Keratinocyte (primary cell): ENCODE measurements at regions not wholly inside any gene's neighbourhood (a gene's known extent, or its start where the extent isn't known, plus 50 kb on each side); places are given as distances from the start of the nearest gene placed in this dataset.

Source experiments
- DNase-seq: peaks from one replicate; pipeline ENCODE4 v3.0.0-alpha.2; 2011; ENCODE audit warnings: low read depth, missing footprints, low spot score
- FAIRE-seq: peaks from 2 replicates; lab custom pipeline; 2011; peaks lifted over from hg19 to GRCh38; lab: Jason Lieb, UNC
- H2AFZ ChIP-seq: 2 replicates; pipeline ENCODE4 v1.6.0; 2012; ENCODE audit warnings: low read length, control low read depth, inconsistent platforms; ENCODE audit not compliant: control insufficient read depth
- H3K27ac ChIP-seq: 2 replicates; pipeline ENCODE4 v1.5.1; 2011; ENCODE audit warnings: low read length; ENCODE audit not compliant: control insufficient read depth, insufficient read depth
- H3K27me3 ChIP-seq: 3 replicates; pipeline ENCODE4 v1.6.0; 2011; ENCODE audit warnings: low read length; ENCODE audit not compliant: control insufficient read depth, insufficient read depth; ENCODE audit errors: extremely low read depth
- H3K36me3 ChIP-seq, 2 experiments: 2 replicates in 1 of 2; 3 replicates in 1 of 2; pipeline ENCODE4 v1.5.1; 2011; ENCODE audit warnings: low read length in 2 of 2, mild to moderate bottlenecking in 1 of 2; ENCODE audit not compliant: control insufficient read depth in 2 of 2, insufficient read depth in 2 of 2; ENCODE audit errors: extremely low read depth in 1 of 2
- H3K4me1 ChIP-seq: 3 replicates; pipeline ENCODE4 v1.5.1; 2011; ENCODE audit warnings: low read length; ENCODE audit not compliant: control insufficient read depth, insufficient read depth; ENCODE audit errors: extremely low read depth
- H3K4me2 ChIP-seq: 3 replicates; pipeline ENCODE4 v1.6.0; 2011; ENCODE audit warnings: low read depth, low read length; ENCODE audit not compliant: control insufficient read depth, insufficient read depth; ENCODE audit errors: extremely low read depth
- H3K4me3 ChIP-seq, 3 experiments: fragments of 200-600 bp in 1 of 3; sonication (generic) in 1 of 3; 2 replicates in 2 of 3; 3 replicates in 1 of 3; pipeline ENCODE4 v1.5.1; 2011 to 2016; ENCODE audit warnings: low read length in 3 of 3, mild to moderate bottlenecking in 3 of 3, control low read depth in 2 of 3, inconsistent platforms in 1 of 3, low read depth in 1 of 3, mixed read lengths in 1 of 3, mixed run types in 1 of 3, moderate library complexity in 1 of 3; ENCODE audit not compliant: control insufficient read depth in 2 of 3, insufficient read depth in 2 of 3; ENCODE audit errors: extremely low read depth in 1 of 3
- H3K79me2 ChIP-seq: 2 replicates; pipeline ENCODE4 v1.6.0; 2012; ENCODE audit warnings: low read length; ENCODE audit not compliant: control insufficient read depth, insufficient read depth
- H3K9ac ChIP-seq: 3 replicates; pipeline ENCODE4 v1.6.0; 2011; ENCODE audit warnings: low read length; ENCODE audit not compliant: control insufficient read depth, insufficient read depth; ENCODE audit errors: extremely low read depth
- H3K9me1 ChIP-seq: 3 replicates; pipeline ENCODE4 v1.6.0; 2011; ENCODE audit warnings: low read length; ENCODE audit not compliant: control insufficient read depth, insufficient read depth; ENCODE audit errors: extremely low read depth
- H3K9me3 ChIP-seq: 2 replicates; pipeline ENCODE4 v1.5.1; 2012; ENCODE audit warnings: low read depth, low read length; ENCODE audit not compliant: control insufficient read depth
- H4K20me1 ChIP-seq: 3 replicates; pipeline ENCODE4 v1.6.0; 2011; ENCODE audit warnings: low read length; ENCODE audit not compliant: control insufficient read depth, insufficient read depth; ENCODE audit errors: extremely low read depth
- CTCF ChIP-seq, 3 experiments: IDR thresholded peaks in 1 of 3; conservative IDR thresholded peaks in 1 of 3; optimal IDR thresholded peaks in 1 of 3; 2 replicates in 2 of 3; 3 replicates in 1 of 3; pipeline versions ENCODE3 to v1.5.1; 2011; ENCODE audit warnings: low read length in 3 of 3, mild to moderate bottlenecking in 3 of 3, moderate library complexity in 2 of 3, control low read depth in 1 of 3, inconsistent platforms in 1 of 3; ENCODE audit not compliant: insufficient read depth in 2 of 3; ENCODE audit errors: extremely low read depth in 1 of 3
- EZH2 ChIP-seq: IDR thresholded peaks from one replicate; pipeline ENCODE4 v1.6.1; 2012; ENCODE audit warnings: inconsistent platforms, mild to moderate bottlenecking, low read length, moderate library complexity
- dilution Hi-C: fragments of 300-500 bp; cut with MboI; formaldehyde crosslinking; loops from one replicate; pipeline ENCODE4 v1.7.0; 2020; ENCODE audit warnings: low sequenced_read_pairs; ENCODE audit not compliant: extremely low pct_ligation_motif_present

GRCh38 chr12:128165387-128165786 lies 101.6 kb upstream of the TMEM132C start:
- no peak overlapping the region for H3K4me2 ChIP-seq
- FAIRE-seq, result no peak
- no peaks in the 10 kb centered on the region for H4K20me1 ChIP-seq
- no peak for DNase-seq
- peaks cover 8% of the 10 kb centered on the region for H3K9me3 ChIP-seq
- no peak overlapping the region for H2AFZ ChIP-seq
- H3K9ac ChIP-seq, result no peak overlapping the region
- no peak overlapping the region for H3K4me3 ChIP-seq
- no peak for TF ChIP-seq CTCF (optimal IDR thresholded peaks at IDR 0.05 in 1 of 3, IDR thresholded peaks at IDR 0.05 in 1 of 3, conservative IDR thresholded peaks at IDR 0.05 in 1 of 3; ENCODE audit: extremely low read depth in 1 of 3, insufficient read depth in 2 of 3, low read length in 3 of 3)
- no peak overlapping the region for H3K27ac ChIP-seq
- no peaks in the 10 kb centered on the region for H3K79me2 ChIP-seq
- H3K4me1 ChIP-seq, result no peaks in the 10 kb centered on the region
- dilution Hi-C loops, result no loop called here
- no peaks in the 10 kb centered on the region for H3K27me3 ChIP-seq
- H3K9me1 ChIP-seq, result no peaks in the 10 kb centered on the region
- no peaks in the 10 kb centered on the region for H3K36me3 ChIP-seq

DNA sequence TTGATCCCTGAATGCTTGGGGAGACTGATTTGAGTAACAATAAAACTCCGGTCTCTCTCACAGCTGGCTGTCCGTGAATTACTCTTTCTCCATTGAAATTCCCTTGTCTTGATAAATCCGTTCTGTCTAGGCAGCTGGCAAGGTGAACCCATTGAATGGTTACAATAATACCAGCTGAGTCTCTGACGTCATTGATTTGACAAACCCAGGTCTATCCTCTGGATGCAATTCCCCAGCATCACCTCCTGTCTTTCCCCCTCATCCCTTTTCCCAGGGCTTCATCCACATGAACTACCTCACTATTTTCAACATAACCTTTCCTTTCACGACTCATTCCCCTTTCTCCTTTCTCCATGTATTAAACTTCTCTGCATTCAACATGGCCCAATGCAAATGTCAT lies 98.7 kb upstream of the TMEM132C start:
- no peaks in the 10 kb centered on the region for H3K36me3 ChIP-seq
- TF ChIP-seq CTCF (optimal IDR thresholded peaks at IDR 0.05 in 1 of 3, IDR thresholded peaks at IDR 0.05 in 1 of 3, conservative IDR thresholded peaks at IDR 0.05 in 1 of 3; ENCODE audit: extremely low read depth in 1 of 3, insufficient read depth in 2 of 3, low read length in 3 of 3) (no peak), EZH2 (no peak)
- dilution Hi-C loops, result no loop called here
- H3K9me1 ChIP-seq, result no peaks in the 10 kb centered on the region
- no peaks in the 10 kb centered on the region for H3K79me2 ChIP-seq
- no peaks in the 10 kb centered on the region for H4K20me1 ChIP-seq
- H2AFZ ChIP-seq, result no peak overlapping the region
- H3K27me3 ChIP-seq, result no peaks in the 10 kb centered on the region
- H3K9me3 ChIP-seq, result peaks cover 8% of the 10 kb centered on the region
- no peak for FAIRE-seq
- H3K9ac ChIP-seq, result no peak overlapping the region
- no peak overlapping the region for H3K4me2 ChIP-seq
- H3K4me3 ChIP-seq, result no peak overlapping the region
- no peak overlapping the region for H3K27ac ChIP-seq
- H3K4me1 ChIP-seq, result no peaks in the 10 kb centered on the region
- DNase-seq, result no peak
